ENCODE measurements at regions not wholly inside any gene's neighbourhood (a gene's known extent, or its start where the extent isn't known, plus 50 kb on each side); places are given as distances from the start of the nearest gene placed in this dataset.

- no peak for DNase-seq
These were observed 79.8 kb upstream of the ATP8A1 start for GRCh38 chr4:42736527-42737195.

- no peak for DNase-seq
These were observed 76.5 kb upstream of the ATP8A1 start for GRCh38 chr4:42733380-42733779.

- no peak for DNase-seq
These were observed 75.9 kb upstream of the ATP8A1 start for GRCh38 chr4:42732776-42733175.

- no peak for DNase-seq
These were observed 72.8 kb upstream of the ATP8A1 start for GRCh38 chr4:42729505-42730237.

GRCh38 chr4:42724451-42724850 lies 67.5 kb upstream of the ATP8A1 start:
- DNase-seq, result no peak

GRCh38 chr4:42720533-42720932 lies 63.6 kb upstream of the ATP8A1 start:
- DNase-seq, result no peak

GRCh38 chr4:42719257-42719656 lies 62.4 kb upstream of the ATP8A1 start:
- no peak for DNase-seq

GRCh38 chr4:42718336-42718735 lies 61.4 kb upstream of the ATP8A1 start:
- no peak for DNase-seq

GRCh38 chr4:42716996-42717395 lies 60.1 kb upstream of the ATP8A1 start:
- DNase-seq, result no peak

GRCh38 chr4:42715807-42716482 lies 59.0 kb upstream of the ATP8A1 start:
- DNase-seq, result no peak

GRCh38 chr4:42713391-42713790 lies 56.5 kb upstream of the ATP8A1 start:
- no peak for DNase-seq

GRCh38 chr4:42712854-42713253 lies 55.9 kb upstream of the ATP8A1 start:
- no peak for DNase-seq

- no peak for DNase-seq
These were observed 54.6 kb upstream of the ATP8A1 start for GRCh38 chr4:42711496-42711895.

GRCh38 chr4:42710761-42711160 lies 53.9 kb upstream of the ATP8A1 start:
- DNase-seq, result no peak

GRCh38 chr4:42710329-42710728 lies 53.4 kb upstream of the ATP8A1 start:
- no peak for DNase-seq

- DNase-seq, result no peak
These were observed 52.6 kb upstream of the ATP8A1 start for GRCh38 chr4:42709392-42710065.

- DNase-seq, result no peak
These were observed 51.7 kb upstream of the ATP8A1 start for GRCh38 chr4:42708625-42709024.

Measured in inflammatory macrophage (primary cell).